GM11168 (cell line): ENCODE measurements at regions not wholly inside any gene's neighbourhood (a gene's known extent, or its start where the extent isn't known, plus 50 kb on each side); places are given as distances from the start of the nearest gene placed in this dataset.

Experiments
- in situ Hi-C: fragments of 300-500 bp; cut with MboI; formaldehyde crosslinking; loops from one replicate; pipeline ENCODE4 v1.12.0; 2022; ENCODE audit warnings: low sequenced_read_pairs; ENCODE audit not compliant: unreplicated experiment

- in situ Hi-C loops = no loop called here
Measured at GRCh38 chr4:26260571-26260970, 60.2 kb upstream of the RBPJ start.

- in situ Hi-C loops = no loop called here
Measured at GRCh38 chr4:26261405-26261804, 59.4 kb upstream of the RBPJ start.

- in situ Hi-C loops = no loop called here
Measured at GRCh38 chr4:26263165-26263564, 57.6 kb upstream of the RBPJ start.

GRCh38 chr4:26264109-26264508 is 56.7 kb upstream of the RBPJ start:
- in situ Hi-C loops = no loop called here

GRCh38 chr4:26267087-26267486 is 53.7 kb upstream of the RBPJ start:
- in situ Hi-C loops = no loop called here

GRCh38 chr4:26268246-26268645 is 52.6 kb upstream of the RBPJ start:
- in situ Hi-C loops = no loop called here

- in situ Hi-C loops = no loop called here
Measured at GRCh38 chr4:26269038-26269437, 51.8 kb upstream of the RBPJ start.
